Medulla oblongata (tissue), 1 donor: ENCODE measurements at regions not wholly inside any gene's neighbourhood (a gene's known extent, or its start where the extent isn't known, plus 50 kb on each side); places are given as distances from the start of the nearest gene placed in this dataset.

ENCODE experiments used
- DNase-seq: peaks from one replicate; pipeline ENCODE4 v3.0.0-alpha.2; 2015; ENCODE audit errors: extremely low spot score

DNA sequence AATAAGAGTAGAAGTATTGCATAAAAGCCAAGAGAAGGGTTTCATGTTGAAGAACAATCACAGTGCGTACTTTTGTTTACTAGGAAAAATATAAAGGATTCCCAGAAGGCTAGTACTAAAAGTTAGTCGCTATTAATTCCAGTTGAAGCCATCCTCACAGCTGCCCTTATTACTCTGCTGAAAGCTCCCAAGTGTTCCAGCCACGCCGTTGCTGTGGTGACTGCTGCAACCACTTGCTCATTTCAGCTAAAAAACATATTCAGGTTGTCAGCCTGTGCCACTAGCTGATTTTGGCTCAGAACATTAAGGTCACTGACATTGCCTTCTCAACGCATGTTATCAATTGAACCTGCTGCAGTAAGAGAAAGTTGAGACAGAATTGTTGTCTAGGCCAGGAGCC, 87.1 kb upstream of the FNDC3A start:
- DNase-seq: no peak

DNA sequence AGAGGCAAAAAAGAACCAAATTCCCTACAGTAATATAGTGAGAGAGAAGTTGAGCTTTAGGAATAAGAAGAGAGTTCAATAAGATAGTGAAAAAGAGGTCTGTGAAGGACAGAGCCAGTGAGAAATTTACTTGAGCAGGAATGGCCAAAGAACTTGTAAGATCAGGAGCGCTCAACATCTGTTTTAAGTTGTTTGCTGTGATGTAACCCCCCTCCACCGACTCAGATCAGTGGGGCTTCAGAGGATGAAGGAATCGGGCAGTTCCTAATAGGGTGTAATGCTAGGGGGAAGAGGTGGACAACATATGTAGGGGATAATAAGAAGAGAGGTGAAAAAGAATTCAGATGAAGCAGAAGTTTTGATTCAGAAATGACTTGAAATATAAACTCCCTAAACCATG, 85.3 kb upstream of the FNDC3A start:
- DNase-seq: no peak

DNA sequence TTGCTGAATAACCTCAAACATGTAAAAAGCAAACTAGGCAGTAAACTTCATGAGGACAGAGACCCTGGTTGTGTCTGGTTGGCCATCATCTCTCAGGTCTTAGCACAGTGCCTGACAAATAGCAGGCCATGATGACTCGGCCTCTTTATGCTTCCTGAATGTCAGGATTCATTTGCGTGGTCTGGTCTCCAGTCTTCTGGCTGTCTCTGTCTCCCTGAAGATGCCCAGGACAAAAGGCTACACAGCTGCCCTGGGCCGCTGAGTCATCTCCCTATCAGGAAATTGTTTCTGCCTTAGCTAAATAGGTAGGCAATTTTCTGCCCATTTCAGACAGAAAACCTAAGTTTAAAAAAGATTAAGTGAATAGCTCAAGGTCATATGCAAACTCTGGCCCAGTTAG, 84.1 kb upstream of the FNDC3A start:
- no peak for DNase-seq

DNA sequence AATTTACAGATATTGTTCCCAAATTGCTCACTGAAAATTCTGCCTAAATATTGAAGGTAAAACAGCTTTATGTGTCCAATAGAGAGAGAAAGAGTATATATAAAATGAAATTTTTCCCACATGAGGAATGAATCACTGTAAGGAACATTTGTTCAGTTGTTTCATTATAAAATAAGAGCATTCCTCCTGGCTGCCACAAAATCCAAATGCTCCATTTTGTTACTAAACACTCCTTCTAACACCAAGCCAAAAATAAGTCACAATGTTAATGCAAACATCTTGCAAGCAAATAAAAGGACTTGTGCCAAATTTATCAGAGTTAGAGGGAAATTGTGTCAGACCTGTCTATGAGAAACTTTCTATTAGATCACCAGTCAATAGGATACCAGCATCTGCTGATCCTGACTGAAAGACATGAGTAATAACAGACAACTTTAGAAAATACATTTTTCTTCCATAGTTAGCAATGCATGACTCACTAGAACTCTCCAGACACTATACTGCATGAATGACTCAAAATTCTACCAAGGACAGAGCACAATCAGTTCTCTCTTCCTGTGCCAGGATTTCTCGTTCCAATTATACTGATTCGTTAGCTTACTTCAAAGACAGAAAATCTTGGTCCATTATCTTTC, 83.5 kb upstream of the FNDC3A start:
- DNase-seq: no peak

DNA sequence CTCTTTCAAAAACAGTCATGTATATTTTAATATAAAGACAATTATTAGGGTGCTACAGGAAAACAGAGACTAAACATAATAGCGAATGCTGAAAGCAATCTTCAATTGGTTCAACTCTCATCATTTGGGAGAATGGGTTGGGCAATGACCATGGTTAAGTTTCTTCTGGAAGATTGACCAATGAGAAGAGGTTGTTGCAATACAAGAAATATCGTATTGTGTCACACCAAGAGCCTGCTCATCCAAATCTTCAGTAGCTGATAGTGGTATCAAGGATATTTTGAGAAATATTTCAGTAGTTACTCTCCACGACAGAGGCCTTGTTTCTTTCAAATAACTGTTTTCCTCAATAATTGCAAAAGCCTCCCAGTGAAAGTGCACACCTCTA, 83.0 kb upstream of the FNDC3A start:
- no peak for DNase-seq

DNA sequence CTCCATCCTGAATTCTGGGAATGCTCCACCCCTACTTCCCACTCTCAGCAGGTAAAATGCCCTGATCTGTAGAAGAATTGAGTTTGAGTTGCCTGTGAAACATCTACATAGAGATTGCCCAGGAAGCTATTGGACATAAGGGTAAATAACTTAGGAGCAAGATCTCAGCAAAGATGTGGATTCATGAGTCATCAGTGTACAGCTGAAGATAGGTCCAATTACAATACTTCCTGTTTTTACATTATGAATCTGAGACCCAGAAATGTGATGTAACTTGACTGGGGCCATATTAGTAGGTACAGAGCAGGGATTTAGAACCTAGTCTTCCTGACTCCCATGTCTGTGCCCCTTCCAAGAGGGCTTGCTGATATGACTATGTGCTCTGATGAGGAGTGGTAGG, 79.4 kb upstream of the FNDC3A start:
- no peak for DNase-seq

DNA sequence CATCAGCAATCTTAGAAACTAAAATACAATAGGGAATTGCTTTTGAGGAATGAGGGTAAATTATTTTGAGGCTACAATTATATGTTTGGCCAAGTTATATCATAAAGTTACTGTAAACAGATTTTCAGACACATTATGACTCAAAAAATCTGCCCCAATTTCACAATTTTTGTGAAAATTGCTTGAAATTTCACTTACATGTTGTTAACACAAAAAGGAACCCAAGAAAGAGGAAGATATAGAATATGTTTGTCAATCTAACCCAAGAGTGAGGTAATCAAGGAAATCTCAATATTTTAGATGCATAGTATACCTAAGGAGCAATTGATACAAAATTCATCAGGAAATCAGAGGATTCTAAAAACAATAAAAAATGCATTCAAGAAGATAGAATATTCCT, 73.9 kb upstream of the FNDC3A start:
- no peak for DNase-seq

DNA sequence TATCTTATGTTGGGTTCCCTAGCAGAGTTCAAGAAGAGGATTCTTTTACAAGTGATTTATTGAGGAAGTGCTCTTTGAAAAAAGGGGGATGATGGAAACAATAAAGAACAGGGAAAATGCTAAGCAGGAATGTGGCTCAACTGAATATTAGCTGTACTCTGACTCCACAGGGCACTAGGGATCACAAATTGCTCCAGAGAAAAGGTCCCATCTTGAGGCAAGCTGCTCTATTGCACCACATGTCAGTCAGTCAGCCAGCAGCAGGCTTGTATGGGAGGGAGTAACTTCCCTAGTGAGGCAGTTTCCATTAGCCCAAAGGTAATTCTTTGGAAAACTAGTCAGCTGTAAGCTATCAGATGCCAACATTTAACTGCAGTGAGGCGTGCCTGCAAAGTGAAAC, 73.3 kb upstream of the FNDC3A start:
- DNase-seq: no peak

DNA sequence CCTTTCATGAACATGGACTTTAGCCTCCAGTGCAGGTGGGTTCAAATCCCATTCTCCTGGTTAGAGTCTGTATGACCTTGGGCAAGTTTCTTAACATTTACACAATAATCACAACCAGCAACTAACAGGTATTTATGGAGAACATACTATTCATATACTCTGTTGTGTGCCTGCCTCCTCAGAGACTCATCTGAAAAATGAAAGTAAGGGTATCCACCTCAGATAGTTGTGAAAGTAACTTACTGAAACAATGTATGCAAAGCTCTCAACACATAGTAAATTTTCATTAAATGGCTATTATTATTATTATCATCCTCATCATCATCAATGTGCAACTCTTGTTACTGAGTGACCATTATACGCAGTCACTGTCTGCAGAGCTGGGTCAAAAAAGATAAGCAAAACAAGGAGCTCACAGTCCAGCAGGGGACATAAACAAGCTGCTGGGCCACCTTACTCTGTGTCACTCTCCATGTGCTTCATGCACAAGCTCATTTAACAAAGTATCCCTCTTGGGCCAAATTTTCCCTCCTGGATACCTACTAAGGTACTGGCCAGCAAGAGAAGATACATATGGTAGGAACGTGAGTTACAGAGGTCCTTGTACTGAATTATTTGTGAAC, 70.9 kb upstream of the FNDC3A start:
- no peak for DNase-seq

DNA sequence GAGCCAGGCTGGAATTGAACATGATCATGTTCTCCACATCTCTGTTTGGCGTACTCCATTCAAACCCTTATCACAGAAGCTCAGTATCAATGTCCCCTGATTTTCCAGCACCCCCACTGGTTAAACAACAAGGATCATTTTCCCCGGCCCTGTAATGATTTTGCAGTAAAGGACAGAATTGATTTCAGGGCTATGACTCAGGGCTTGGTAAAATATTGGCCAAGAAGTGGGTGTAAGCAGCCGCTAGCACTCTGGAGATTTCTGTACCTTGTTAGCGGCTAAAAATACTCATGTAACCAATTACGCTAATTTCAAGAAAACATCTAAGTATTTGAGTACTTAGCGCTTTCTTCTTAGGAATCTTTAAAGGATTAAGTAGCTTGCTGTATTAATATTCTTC, 69.5 kb upstream of the FNDC3A start:
- DNase-seq: no peak

DNA sequence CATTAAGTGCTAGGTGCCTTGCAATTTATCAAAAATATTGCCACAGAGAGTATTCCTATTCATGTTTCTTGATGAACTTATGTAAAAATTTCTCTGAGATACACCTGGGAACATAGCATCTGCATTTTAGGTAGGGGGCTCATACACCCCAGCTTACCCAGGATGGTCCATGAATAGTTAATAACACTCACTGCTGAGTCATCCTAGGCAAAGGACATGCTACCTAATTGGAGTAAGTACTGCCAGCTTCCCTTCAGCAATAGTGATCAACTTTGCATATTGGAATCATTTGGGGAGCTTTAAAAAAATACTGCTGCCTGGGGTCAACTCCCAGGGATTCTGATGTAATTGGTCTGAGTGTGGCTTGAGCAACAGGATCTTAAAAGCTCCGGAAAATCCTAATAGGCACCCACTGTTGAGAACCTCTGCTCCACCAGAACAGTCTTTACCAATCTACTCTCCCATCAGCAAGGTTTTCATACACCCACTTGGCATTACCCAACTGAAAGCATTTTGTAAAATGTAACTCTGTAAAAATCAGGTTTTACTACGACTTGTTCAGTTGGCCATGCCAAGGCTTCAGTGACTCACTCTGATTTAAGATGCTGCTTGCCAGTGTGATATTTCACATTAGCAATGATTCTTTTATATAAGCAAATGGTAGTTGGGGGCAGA, 67.2 kb upstream of the FNDC3A start:
- no peak for DNase-seq

DNA sequence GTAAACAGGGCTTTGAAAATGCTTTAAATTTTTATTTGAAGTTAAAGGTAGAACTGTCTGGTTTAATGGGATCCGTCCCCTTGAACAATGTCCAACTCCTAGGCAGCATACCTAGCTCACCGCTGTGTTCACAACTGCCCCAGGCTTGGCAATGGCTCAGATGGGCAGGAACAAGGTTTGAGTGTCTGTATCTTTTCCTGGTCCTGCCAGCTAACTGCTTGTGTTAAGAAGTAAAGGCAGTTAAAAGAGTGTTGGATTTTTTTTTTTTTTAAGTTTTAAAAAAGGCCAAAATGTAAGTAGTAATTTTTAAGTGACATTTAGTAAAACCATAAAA, 66.7 kb upstream of the FNDC3A start:
- no peak for DNase-seq

DNA sequence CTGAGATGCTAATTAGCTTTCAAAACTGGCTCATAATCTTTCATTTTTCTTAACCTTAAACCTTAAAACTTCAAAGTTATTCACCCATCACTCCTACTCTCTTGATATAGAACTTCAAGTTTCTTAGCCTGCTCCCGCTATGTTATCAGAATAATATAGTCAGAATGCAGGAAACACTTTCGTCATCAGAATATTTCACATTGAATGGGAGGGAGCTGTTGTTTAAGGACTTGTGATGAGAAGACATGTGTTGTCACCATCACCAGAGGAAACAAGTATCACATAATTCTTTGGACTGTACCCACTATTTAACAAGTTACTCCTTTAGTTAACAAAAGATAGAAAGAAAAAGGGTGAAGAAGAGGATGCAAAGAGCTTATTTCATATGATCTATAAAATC, 65.0 kb upstream of the FNDC3A start:
- no peak for DNase-seq

DNA sequence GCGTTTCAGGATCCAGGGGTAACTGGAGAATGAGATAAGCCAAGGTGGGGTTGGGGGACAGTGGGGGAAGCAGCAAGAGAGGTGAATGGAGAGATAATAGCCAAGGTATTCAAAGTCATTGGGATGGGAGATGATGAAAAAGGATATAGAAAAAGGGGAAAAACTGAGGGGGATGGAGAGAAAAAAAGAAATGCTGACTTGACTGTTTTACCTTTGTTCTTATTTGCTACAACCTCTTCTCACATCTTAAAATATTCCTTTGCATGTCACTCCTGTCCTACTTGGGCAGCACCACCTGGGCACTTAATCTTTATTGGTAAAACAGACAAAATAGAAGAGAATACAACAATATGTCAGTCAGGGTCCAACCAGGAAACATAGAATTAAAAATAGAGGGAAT, 56.0 kb upstream of the FNDC3A start:
- DNase-seq: no peak

DNA sequence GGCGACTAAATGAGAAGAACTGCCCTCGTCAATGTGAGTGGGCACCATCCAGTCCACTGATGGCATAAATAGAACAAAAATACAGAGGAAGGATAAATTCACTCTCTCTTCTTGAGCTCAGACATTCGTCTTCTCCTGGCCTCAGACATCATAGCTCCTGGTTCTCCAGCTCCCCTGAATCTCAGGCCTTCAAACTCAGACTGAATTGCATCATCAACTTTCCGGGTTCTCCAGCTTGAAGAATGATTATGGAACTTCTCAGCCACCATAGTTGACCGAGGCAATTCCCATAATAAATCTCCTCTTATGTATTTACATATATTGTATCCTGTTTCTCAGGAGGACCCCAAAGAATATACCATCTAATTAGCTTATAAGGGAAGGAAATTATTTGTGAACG, 55.0 kb upstream of the FNDC3A start:
- DNase-seq: no peak

DNA sequence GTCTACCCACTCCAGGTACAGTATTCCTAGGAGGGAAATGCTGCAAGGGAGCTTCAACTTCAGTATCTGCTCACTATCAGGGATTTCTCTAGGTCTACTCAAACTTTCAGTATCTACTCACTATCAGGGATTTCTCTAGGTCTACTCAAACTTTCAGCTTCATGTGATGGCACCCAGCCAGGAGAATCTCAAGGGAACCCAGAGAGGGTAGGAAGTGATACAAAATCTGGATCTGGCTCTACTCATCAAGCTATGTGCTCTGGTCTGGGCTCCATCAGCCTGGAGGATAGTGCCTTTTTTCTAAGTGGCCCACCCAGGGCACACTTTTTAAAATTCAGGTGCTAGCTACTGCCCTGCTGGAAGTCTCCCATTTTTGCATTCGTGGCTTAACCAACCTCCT, 52.3 kb upstream of the FNDC3A start:
- no peak for DNase-seq

DNA sequence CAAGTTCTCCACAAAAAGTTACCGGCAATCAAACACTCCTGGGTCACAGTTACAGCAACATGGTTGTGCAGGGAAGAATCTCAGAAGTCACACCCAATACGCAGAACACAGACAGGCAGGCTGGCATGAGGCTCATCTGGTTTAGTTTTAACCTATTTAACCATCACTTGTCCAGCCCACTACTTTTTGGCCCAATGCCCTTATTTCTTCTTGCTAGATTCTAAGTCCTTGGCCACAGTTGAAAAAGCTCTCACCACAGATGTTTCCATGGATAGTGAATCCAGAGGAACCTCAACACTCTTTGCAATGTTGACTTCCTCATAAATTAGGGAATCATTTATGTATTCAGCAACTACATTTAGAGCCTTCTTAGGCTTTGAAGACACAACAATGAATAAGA, 50.7 kb upstream of the FNDC3A start:
- no peak for DNase-seq
